NCI-H345 treated with DMSO at 0.1 percent for 48 hours (cell line): ENCODE measurements at regions not wholly inside any gene's neighbourhood (a gene's known extent, or its start where the extent isn't known, plus 50 kb on each side); places are given as distances from the start of the nearest gene placed in this dataset.
"Not testable (repeated sequence)": the region's sequence is repeated elsewhere in the genome, so short reads cannot be mapped to it uniquely, and the experiment has no call there.

ENCODE experiments used
- DNase-seq: peaks from one replicate; lab custom pipeline; 2025; ENCODE audit not compliant: unreplicated experiment; lab: John Stamatoyannopoulos, UW

DNA sequence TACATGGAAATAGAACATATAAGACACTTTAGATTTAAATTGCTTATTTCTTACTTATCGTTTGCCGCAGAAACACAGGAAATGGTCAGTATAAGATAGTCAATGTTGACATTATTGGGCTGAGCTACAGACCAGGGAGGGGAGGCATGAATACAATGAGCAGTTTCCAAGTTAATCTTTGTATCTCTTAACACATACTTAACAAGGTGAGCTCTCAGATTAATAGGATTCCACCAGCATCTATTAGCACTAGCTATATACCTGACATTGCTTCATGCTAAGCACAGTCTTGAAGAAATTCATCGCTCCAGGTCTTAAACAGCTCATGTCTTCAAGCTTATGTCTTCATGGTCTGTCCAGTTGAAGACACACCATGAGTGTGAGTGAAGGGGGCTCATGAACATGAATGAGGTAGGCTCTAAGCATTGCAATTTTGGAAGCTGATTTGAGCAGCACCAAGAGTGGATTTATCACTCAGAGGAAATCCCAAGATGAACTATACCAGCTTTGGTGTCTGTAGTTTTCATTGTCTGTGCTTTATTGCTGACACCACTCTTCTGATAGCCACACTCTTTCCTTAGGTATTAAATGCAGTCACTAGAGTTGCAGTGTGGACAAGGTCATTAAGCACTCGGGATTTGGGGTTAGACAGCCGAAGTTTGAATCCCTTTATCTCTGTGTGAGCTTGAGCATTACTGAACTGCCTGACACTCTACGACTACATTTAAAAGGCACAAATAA lies 359.3 kb upstream of the EPHA4 start:
- DNase-seq, result no peak

DNA sequence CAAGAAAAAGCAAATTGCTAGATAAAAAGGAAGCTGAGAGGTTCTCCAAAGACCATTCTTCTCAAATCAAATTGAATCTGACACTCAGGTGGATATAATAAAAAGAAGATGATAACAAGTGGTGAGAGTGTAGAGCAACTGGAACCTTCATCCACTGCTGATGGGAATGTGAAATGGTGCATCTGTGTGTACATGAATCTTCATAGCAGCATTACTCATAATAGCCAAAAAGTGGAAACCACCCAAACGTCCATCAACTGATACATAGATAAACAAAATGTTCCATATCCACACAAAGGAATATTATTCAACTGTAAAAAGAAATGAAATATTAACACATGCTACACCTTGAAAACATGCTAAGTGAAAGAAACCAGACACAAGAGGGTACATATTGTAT lies 357.2 kb upstream of the EPHA4 start:
- no peak for DNase-seq

DNA sequence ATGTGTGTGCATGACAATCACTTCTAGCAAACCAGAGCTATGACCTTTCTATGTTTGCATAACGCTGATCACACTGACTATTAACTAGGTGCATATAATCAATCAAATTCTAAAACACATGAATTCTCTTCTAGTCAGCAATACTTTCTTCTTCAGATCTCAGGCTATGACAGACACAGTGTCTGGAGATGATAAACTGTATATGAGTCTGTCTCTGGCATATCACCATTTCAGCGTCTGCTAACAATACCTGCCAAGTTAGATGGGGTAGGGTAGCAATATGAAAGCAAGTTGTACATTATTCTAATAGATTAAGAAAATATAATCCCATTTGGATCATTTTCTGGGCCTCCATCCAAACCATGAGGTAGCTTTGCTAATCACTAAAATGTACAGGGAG lies 354.2 kb upstream of the EPHA4 start:
- DNase-seq, result no peak

DNA sequence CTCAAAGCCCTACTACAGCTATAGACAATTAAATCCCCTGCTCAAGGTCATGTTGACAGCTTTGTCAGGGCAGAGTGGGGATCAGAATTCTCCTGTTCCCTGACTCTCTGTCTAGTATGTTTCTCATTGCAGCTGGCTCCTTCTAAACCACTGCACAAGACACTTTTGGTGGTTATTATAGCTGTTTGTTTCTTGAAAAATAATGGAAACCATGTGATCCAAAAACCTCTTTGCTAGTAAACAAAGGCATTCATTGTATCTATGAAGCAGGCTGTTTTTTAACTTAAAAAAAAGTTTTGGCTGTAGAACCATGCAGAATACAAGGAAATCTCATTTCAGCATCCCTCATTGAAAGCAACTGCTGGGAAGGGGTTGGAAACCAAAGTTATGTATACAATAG lies 352.5 kb upstream of the EPHA4 start:
- DNase-seq, result no peak

DNA sequence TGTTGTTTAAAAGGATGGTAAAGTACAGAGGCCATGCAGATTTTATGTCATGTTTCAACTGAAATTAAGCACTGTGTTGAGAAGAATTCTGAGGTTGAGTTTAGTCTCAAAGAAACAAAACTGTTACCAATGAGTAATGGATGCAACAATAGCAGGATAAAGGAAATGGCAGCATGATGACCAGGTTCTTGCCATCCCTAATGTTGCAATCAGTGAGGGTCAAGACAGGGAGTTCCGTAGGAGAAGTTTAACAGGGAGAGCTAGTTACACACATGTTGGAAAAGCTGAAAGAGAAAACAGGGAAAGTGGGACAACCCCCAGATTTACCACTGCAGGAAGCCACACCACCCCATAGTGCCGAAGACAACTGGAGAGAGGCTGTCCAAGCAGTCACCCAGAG lies 343.8 kb upstream of the EPHA4 start:
- no peak for DNase-seq

DNA sequence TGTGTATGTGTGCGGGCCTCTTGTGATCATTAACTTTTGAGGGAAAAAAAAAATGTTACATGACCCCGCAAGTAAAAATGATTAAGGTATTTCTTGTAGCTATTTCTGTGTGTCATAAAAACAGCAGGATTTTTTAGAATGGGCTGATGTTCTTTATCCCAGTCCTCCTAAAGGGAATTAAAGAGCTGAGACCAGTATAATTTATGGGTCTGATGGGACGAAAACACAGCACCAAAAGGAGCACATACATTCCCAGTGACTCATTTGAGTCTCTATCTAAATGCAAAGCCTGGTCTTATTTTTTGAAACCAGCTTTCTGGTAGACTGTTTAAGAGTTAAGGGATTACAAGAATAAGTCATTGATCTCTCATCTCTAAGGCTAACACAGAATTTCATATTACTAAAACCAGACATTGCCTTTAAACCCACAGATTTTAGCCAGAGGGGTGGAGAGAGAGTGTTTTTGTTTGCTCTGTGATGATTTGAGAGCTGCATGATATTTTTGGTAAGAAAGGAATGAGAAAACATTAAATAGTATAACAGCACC lies 342.3 kb upstream of the EPHA4 start:
- no peak for DNase-seq

DNA sequence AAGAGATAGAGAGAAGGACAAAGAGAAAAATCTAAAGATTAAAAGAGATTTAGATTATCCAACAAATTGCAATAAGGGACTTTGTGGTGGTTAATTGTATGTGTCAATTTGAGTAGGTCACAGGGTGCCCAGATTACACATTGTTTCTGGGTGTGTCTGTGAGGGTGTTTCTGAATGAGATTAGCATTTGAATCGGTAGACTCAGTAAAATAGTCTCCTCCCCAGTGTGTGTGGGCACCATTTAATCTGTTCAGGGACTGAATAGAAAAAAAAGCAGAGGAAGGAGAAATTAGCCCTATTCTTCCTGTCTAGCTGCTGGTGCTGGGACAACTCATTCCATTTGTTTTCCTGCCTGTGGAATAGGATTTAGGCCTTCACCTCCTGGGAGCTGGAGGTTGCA lies 339.8 kb upstream of the EPHA4 start:
- DNase-seq, result no peak

DNA sequence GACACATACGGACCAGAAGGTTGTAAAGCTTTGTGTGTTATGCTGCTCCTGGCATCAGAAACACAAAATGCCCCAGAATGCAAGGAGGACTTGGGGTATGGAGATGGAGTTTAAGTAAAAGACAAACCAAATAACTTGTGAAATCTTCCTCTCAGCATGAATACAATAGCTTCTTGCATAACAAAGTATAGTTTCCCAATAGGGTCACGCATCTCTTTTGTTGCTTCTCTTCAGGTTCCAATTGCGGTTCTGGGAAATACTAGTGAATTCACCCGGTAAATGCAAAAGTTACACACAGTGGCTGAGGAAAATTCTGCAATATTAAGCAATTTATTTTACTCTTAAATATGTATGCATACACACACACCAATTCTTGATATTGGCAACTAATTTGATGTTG lies 339.2 kb upstream of the EPHA4 start:
- no peak for DNase-seq

DNA sequence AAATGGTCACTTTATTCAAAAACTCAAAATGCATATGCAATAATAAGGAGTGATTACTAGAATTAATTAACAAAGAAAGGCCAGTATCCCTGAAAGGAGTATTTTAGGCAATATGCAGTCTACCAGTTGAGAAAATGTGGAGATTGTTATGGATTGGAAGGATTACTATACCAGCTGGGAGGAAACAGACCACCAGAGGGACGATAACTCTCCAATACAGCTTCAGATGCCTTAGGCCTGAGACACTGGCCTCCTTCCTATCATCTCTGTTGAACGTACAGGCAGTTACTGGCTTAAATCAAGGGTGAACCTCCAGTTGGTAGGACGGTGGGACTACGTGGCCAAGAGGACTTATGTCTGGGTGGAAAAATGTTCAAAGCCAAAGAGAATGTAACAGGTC lies 336.4 kb upstream of the EPHA4 start:
- no peak for DNase-seq

DNA sequence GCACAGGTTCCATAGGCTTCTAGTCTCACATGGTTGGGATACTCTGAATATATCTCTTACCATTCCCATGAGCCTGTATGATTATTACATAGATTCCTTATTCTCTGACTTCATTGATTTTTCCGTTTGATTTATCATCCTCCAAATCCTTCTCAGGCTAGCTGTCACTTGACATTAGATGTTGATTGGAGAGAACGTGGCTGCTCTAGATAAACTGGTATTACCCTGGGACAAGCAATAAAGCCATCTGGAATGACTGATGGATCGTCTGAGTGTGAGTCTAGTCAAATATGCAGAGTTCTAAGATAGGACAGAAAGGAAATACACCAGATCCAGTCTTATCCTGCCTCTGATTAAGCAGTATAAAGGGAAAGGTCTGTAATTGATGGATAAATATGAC lies 325.6 kb upstream of the EPHA4 start:
- DNase-seq, result no peak

DNA sequence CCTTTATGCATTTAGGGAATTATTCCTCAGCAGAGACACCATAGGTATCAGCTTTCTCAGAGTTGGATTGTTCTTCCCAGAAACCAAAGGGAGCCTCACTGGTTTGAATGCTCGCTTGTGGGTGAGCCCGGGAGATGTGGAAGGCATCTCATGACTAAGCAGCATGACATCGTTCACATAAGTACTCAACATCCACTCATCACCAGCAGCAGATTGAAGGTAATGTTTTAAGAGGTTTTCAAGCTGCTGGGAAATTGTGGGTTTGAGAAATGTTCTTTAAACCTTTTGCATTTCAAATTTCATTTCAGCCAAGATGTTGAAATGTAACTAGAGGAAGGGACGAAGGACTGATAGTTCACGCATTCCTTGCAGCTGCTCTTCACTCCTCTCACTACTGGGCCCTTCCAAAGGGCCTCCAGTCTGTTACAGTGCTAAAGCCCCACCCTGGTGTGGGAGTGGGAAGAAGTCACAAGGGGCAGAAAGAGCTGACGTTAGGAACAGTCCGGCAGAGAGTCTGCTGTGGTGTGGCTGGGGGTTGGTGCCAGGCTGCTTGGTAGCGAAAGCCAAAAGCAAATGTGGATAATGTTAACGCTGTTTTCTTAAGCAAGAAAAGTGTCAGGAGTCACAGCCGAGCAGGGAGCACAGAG lies 324.5 kb upstream of the EPHA4 start:
- DNase-seq, result no peak

DNA sequence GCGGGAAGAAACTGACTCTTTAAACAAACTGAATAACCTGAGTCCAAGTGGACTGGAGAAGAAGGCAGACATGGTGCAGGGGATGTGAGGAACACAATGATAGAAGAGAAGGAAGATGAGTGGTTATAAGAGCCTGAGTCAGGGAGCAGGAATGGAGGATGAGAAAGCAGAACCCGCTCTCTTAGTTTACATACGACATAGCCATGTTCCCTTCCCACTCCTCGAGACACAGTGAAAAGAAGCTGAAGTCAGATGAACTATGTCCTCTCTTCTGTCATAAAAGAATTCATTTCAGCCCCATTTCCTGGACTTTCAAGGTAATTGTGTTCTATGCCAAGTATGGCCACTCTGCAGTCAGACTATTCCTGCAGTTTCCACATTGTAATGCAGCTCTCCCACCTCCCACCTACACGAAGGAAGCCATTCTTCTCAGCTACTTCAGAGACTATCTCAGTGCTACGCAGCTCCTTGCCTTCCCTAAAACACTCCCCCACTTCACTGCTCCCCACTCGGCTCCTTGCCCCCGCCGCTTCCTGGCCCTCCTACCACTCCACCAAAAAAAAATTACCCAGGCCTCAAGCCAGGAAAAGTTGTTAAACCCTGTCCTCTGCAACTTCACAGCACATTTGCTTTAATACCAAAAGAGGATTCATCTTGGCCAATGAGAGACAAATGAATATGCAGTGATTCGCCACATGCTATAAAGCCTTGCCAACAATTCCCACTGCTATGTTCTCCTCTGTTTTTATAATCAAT lies 323.4 kb upstream of the EPHA4 start:
- DNase-seq, result no peak

DNA sequence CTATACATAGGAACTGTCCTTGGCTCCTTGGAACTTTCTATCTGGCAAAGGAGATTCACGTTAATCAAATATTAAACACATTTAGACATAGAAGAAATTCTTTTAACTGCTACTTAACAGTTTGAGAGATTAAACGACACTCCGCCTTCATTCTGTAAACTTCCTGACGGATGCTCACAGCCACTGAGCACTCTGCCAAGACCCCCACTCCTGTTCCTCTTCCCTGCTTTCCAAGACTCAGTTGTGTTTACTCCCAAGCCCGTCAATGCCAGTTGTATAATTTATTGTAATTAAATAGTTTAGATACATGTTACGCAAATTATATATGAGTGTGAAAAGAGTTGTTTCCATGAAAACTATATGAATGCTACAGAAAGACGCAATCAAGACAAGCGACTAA lies 321.4 kb upstream of the EPHA4 start:
- no peak for DNase-seq

DNA sequence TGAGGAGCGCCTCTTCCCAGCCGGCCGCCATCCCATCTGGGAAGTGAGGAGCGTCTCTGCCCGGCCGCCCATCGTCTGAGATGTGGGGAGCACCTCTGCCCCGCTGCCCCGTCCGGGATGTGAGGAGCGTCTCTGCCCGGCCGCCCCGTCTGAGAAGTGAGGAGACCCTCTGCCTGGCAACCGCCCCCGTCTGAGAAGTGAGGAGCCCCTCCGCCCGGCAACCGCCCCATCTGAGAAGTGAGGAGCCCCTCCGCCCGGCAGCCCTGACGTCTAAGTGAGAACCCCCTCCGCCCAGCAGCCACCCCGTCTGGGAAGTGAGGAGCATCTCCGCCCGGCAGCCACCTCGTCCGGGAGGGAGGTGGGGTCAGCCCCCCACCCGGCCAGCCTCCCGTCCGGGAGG lies 319.9 kb upstream of the EPHA4 start:
- DNase-seq, result not testable (repeated sequence)

DNA sequence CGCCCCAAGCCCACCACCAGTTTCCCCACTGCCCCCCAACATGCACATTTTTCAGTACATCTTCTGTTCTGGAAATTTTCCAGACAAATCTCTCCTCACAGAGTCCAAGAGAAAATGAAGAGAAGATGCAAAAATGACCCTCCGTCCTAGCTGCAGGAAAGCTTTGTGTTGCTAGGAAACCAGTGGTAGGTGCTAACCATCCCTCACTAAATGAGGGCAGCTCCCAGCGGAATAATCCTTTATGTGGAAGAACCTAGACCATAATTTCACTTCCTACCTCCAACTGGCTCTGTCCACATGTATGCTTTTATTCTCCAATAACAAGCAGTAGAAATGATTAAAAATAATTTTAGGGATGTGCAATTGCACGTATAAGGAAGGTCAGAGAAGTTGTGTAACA lies 311.9 kb upstream of the EPHA4 start:
- no peak for DNase-seq

DNA sequence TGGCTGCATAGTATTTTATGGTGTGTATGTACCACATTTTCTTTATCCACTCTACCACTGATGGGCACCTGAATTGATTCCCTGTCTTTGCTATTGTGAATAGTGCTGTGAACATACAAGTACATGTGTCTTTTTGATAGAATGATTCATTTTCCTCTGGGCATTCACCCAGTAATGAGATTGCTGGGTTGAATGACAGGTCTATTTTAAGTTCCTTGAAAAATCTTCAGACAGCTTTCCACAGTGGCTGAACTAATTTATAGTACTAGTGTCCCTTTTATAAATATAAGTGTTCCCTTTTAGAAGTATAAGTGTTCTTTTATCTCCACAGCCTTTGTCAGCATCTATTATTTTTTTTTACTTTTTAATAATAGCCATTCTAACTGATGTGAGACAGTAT lies 303.9 kb upstream of the EPHA4 start:
- no peak for DNase-seq

DNA sequence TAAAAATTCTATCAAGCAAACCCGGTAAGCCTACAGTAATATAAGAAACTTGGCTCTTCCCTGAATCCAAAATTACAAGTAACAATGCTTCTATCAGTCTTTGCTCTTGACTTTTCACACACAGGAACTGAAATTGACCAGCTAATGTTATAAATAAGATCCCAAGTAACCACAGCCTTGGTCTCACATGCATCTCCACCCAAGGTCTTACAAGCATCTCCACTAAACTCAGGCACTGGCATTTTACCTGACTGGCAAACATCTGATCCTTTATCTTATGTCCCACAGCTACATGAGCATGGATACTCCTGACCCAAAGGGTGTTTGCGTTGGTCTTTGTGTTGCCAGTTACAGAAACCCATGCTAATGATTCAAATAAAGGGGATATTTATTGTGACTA lies 302.3 kb upstream of the EPHA4 start:
- DNase-seq, result no peak

DNA sequence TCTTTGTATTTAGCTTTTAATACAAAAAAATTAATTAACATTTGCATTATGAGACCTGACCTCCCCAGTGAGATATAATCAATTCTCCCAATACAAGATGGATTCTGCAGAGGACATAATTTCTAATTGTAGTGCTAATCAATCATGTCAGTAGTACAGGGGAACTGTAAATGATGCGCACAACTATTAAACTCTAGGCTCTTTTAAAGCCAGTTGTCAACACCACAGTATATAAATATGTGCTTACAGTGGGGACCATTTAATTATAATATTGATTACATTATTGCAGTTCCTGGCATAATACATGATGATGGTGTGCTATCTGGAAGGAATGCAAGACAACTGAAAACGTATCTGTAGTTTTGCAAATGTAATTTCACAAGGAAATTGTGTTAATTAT lies 285.6 kb upstream of the EPHA4 start:
- no peak for DNase-seq

DNA sequence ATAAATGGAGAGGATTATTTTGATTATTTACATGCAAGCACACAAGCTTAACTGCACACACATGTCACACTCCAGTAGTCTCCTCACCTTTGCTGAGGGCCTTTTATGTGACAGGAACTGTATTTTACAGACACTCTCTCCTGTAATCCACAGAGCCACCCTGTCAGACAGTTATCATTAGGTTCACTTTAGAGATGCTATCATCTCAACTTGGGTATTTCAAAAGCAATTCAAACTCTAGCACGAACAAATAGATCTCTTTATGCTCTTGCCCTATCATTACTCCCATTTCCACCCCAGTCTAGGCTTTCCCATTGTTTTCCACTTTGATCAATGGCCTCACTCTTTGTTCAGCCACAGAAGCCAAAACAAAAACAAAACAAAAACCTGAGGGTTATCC lies 281.2 kb upstream of the EPHA4 start:
- no peak for DNase-seq

DNA sequence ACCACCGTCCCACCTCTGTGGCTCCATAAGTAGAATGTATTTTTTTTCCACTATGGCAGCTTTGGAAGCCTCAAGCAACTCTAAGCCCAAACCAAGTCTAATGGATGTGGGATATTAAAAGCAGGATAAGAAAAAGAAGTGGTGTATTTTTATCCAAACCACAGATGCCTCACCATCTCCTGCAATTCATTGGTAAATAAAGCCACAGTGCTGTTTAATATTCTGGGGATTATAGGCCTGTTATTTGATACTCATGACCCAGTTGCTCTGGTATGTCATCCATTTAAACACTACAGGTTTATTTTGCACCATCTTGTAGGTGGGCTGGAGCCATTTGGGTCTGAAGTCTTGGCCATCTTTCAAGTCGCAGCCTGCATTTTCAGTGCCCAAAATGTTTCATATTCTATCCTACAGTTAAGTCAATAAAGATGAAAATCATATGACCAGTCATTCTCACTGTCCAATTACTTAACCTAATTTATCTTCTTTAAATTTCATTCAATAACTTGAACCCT lies 279.5 kb upstream of the EPHA4 start:
- no peak for DNase-seq

DNA sequence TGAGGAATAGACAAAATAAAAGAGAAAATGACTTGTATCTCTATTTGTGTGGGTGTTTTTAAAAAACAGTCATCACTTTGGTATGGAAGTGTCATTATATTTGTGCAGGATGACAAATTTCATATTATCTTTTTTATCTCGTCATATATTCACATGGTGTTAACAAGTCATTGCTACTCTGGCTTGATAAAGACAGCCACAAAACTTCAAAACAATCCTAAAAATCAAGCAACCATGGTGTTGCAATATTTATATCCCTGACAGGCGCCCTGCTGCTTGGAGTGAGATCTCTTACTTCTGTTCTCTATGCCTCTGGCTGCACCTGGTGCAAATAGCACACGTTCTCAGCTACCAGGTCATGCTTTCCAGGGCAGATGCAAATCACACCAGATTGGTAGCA lies 278.0 kb upstream of the EPHA4 start:
- DNase-seq, result no peak

DNA sequence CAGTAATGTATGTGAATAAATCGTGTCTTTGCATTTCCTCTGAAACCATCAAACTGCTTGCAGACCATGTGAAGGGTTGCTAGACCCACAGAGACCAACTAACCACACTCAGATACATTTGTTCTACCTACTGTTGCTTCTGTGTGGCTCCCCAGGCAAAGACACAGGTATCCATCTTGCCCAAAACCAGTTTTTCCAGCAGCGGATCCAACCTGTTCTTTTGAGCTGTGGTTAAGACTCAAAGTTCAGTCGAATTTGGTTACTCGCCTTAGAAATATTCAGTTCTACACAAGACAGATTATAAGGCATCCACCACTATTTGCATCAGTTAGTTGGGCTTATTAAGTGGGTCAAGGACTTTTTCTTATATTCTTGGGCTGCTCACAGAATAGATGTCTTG lies 276.2 kb upstream of the EPHA4 start:
- no peak for DNase-seq
